Peyer's patch (tissue), 4 donors: ENCODE measurements at regions not wholly inside any gene's neighbourhood (a gene's known extent, or its start where the extent isn't known, plus 50 kb on each side); places are given as distances from the start of the nearest gene placed in this dataset.

Source experiments
- CTCF ChIP-seq, 6 experiments: fragments of 450-650 bp in 4 of 6; fragments of 200-600 bp in 2 of 6; sonication (generic) in 1 of 6; IDR thresholded peaks; one replicate each; pipeline ENCODE4 v1.5.1; 2017 to 2019; ENCODE audit warnings: antibody characterized with exemption in 6 of 6, mild to moderate bottlenecking in 3 of 6, moderate library complexity in 1 of 6
- POLR2A ChIP-seq, 2 donors: fragments of 450-650 bp; IDR thresholded peaks; one replicate each; pipeline ENCODE4 v1.5.1; 2017; ENCODE audit warnings: antibody characterized with exemption in 2 of 2, mild to moderate bottlenecking in 2 of 2, moderate library complexity in 2 of 2

DNA sequence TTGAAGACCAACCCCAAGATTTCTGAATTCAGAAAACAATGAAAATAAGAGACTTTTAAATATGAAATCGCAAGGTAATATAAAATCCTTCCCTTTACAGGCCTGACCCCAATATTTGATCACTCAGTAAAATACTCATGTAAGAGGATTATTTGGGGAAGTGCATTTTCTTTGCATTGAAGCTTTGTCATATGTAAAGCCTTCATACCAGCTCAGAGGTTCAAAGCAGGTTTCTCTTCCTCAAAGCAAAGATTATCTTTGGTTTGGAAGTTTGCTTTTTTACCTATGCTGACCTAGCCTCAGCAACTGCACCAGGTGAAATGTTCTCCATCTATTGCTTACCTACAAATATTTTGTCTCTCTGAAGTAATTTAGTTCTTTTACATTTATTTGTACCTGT is 106.5 kb upstream of the PARP8 start:
- TF ChIP-seq CTCF (IDR thresholded peaks at IDR 0.05) = no peak
- TF ChIP-seq POLR2A (IDR thresholded peaks at IDR 0.05) = no peak
